Activated CD4-positive, alpha-beta memory T cell treated with anti-CD3 and anti-CD28 coated beads for 36 hours (primary cell): ENCODE measurements at regions not wholly inside any gene's neighbourhood (a gene's known extent, or its start where the extent isn't known, plus 50 kb on each side); places are given as distances from the start of the nearest gene placed in this dataset.

Source experiments
- CTCF ChIA-PET: fragments of 350-600 bp; sonication (Branson Sonifier 250); formaldehyde crosslinking; loops from one replicate; lab custom pipeline; 2021; ENCODE audit warnings: antibody characterized with exemption, inconsistent platforms; lab: Charles Lee
- POLR2A ChIA-PET: fragments of 350-600 bp; sonication (Branson Sonifier 250); formaldehyde crosslinking; loops from one replicate; lab custom pipeline; 2021; ENCODE audit warnings: antibody characterized with exemption; lab: Charles Lee
- DNase-seq: peaks from one replicate; pipeline ENCODE4 v3.0.0-alpha.2; 2020
- H3K27ac Mint-ChIP-seq: one replicate; pipeline ENCODE4 v1.8.0; 2021; ENCODE audit warnings: mixed read lengths
- H3K27me3 Mint-ChIP-seq: one replicate; pipeline ENCODE4 v1.8.0; 2021; ENCODE audit warnings: mixed read lengths
- H3K36me3 Mint-ChIP-seq: one replicate; pipeline ENCODE4 v1.8.0; 2021; ENCODE audit warnings: mixed read lengths
- H3K4me1 Mint-ChIP-seq: one replicate; pipeline ENCODE4 v1.8.0; 2021; ENCODE audit warnings: low read depth, mixed read lengths
- H3K4me3 Mint-ChIP-seq: one replicate; pipeline ENCODE4 v1.8.0; 2021; ENCODE audit warnings: mild to moderate bottlenecking, mixed read lengths
- H3K9me3 Mint-ChIP-seq: one replicate; pipeline ENCODE4 v1.8.0; 2021; ENCODE audit warnings: mixed read lengths
- intact Hi-C: fragments of 100-400 bp; cut with micrococcal nuclease; formaldehyde crosslinking; loops from one replicate; pipeline ENCODE4 v1.15.1; 2023

DNA sequence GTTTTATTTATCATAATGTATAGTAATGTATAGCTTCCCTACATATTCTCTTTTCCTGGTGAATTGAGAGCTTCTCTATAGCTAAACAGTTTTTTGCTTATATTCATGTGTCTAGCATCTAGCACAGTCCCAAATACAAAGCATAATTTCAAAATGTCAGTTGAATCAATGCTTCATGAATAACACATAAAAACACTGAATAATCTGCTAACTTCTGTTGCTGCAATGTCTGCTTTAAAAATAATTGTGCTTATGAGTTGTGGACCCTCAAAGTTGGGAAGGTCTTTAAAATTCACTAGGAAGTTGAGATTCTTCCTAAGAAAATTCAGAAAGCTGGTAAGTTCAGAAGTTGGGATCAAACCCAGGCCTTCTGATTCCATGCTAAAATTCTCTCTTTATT is 600.9 kb upstream of the FAM98A start:
- H3K27me3 Mint-ChIP-seq, result no peaks in the 10 kb centered on the region
- no peak overlapping the region for H3K4me3 Mint-ChIP-seq
- no peak for DNase-seq
- no peak overlapping the region for H3K27ac Mint-ChIP-seq
- H3K36me3 Mint-ChIP-seq, result no peaks in the 10 kb centered on the region
- ChIA-PET CTCF (no interaction called here), POLR2A (no interaction called here)
- no peaks in the 10 kb centered on the region for H3K4me1 Mint-ChIP-seq
- peaks cover 5% of the 10 kb centered on the region for H3K9me3 Mint-ChIP-seq
- intact Hi-C loops, result no loop called here

DNA sequence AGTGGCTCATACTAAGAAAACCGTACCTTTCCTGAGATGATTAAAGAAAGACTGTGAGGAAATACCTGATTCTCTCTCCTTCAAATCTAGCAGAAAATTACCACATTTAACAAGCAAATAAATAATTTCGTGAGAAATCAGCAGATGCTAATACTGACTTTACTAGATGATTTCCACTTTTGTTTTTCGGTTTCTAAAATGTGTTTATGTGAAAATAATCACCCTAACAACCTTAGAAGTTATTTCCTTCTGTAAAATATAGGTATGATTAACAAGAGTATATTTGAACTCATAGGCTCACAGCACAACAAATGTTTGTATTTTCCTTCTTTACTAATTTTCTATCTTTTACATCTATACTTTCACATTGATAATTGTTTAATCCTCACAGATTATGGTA is 594.1 kb upstream of the FAM98A start:
- ChIA-PET POLR2A (no interaction called here), CTCF (no interaction called here)
- no peaks in the 10 kb centered on the region for H3K9me3 Mint-ChIP-seq
- intact Hi-C loops, result no loop called here
- no peaks in the 10 kb centered on the region for H3K36me3 Mint-ChIP-seq
- H3K27me3 Mint-ChIP-seq, result no peaks in the 10 kb centered on the region
- H3K4me1 Mint-ChIP-seq, result no peaks in the 10 kb centered on the region
- no peak overlapping the region for H3K27ac Mint-ChIP-seq
- no peak for DNase-seq
- H3K4me3 Mint-ChIP-seq, result no peak overlapping the region

DNA sequence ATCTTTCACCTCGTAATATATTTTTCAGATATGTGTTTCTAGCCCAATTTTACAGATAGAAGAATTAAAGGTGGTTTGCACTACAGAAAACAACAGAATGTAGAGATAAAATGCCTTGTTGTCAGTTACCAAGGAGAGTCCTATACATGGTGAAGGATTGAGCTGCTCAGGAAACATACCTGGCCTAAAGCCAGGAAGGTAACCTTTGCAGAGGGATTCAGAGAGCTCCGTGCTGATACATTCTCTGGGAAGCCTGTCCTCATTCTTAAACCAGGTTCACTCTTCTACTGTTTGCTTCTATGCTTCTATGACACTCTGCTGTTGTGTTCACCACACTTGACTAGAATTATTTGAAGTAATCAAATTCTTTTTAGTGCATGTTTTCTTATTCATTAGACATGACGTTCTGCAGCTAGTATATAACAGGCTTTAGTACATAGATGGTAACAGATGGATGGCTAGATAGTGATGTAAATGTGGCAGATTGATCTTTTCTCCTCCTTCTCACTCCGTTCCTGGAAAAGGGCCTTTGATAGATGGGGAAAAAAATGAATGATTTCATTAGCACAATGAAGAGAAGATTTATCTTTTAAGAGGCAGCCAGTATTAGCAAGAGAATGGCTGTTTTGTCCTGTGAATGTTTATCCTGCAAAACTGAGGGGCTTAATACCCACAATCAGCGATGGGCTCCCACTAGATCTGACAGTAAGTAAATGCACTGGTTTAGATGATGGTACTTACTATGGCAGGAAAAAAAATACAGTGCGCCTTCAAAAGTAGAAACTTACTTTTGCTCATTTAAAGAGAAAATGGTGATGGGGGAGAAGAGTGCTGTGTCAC is 589.6 kb upstream of the FAM98A start:
- intact Hi-C loops, result no loop called here
- Mint-ChIP-seq H3K27me3 (no peaks in the 10 kb centered on the region), H3K9me3 (peaks cover 3% of the 10 kb centered on the region), H3K4me1 (no peaks in the 10 kb centered on the region), H3K36me3 (no peaks in the 10 kb centered on the region), H3K27ac (no peak overlapping the region), H3K4me3 (no peak overlapping the region)
- ChIA-PET CTCF (no interaction called here), POLR2A (no interaction called here)
- no peak for DNase-seq

DNA sequence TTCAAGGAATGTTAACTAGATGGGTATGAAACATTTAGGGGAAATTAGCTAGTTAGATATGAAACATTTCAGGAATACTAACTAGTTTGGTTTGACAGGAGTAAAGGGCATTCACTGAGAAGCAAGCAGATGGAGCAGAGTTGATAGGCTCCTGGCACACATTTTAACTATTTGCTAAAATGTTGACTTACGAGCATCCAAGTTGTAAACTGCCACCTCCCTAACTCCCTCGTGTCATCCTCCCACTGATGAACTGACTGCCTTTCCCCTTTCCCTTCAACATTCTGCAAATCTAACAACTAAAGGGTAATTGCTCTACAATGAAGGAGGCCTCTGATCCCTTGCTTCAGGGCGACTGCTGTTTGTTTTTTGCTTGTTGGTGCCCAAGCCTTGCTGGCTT is 580.4 kb upstream of the FAM98A start:
- Mint-ChIP-seq H3K4me1 (no peaks in the 10 kb centered on the region), H3K9me3 (no peaks in the 10 kb centered on the region), H3K27ac (no peak overlapping the region), H3K36me3 (no peaks in the 10 kb centered on the region), H3K27me3 (no peaks in the 10 kb centered on the region), H3K4me3 (no peak overlapping the region)
- intact Hi-C loops, result no loop called here
- POLR2A ChIA-PET, result no interaction called here
- no peak for DNase-seq
- CTCF ChIA-PET, result no interaction called here

DNA sequence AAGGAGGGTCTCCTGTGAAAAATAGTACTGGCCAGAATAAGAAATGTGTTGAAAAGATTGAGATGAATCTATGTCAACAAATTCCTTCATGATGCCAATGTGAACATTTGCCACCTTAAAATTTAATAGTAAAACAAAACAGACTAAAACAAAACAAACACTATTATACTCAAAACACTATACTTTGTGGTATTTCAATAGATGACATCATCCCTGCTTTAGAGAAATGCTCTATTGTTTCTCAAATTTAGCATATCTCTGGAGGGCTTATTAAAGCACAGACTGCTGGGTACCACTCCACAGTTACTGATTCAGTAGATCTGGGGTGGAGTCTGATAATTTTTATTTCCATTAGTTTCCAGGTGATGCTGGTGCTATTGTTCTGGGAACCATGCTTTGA is 579.4 kb upstream of the FAM98A start:
- DNase-seq, result no peak
- H3K9me3 Mint-ChIP-seq, result no peaks in the 10 kb centered on the region
- intact Hi-C loops, result no loop called here
- CTCF ChIA-PET, result no interaction called here
- no peaks in the 10 kb centered on the region for H3K27me3 Mint-ChIP-seq
- H3K36me3 Mint-ChIP-seq, result no peaks in the 10 kb centered on the region
- H3K4me3 Mint-ChIP-seq, result no peak overlapping the region
- POLR2A ChIA-PET, result no interaction called here
- H3K27ac Mint-ChIP-seq, result no peak overlapping the region
- H3K4me1 Mint-ChIP-seq, result no peaks in the 10 kb centered on the region

DNA sequence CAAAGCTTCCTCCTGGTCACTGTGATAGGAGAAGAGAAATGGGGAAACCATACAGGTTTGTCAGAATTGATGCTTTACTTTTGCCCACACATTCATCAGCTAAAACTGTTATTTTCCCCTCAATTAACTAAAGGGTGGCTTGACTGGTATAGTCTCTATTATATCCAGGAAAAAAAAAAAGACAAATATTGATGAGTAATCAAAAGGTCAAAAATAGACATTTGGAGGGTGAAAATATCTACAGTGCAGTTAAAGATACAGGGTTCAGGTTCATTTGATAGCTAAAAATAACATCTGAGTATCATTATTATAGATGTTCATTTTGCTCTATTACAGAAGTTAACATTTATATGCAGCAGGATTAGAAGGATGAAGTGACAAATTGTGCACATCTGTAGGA is 577.6 kb upstream of the FAM98A start:
- intact Hi-C loops, result no loop called here
- POLR2A ChIA-PET, result no interaction called here
- DNase-seq, result no peak
- Mint-ChIP-seq H3K36me3 (no peaks in the 10 kb centered on the region), H3K27ac (no peak overlapping the region), H3K27me3 (no peaks in the 10 kb centered on the region), H3K4me1 (no peaks in the 10 kb centered on the region), H3K4me3 (no peak overlapping the region), H3K9me3 (no peaks in the 10 kb centered on the region)
- CTCF ChIA-PET, result no interaction called here

DNA sequence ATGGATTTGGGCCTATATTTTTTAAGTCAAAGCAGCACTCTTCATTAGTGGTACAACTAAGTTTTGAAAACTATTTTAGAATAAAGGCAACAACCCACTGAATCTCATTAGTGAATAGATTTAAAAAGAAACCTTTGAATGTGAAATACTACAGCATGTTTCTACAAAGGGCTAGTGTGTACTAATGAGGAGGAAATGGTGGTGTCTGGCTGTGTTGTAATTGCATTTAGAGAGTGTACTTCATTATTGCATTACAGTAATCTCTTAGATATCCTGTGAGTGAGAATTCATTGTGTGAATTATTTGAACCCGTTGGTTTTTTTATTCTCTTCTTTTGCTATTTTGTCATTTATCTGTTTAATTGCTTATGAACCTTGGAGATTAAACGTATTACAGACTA is 575.4 kb upstream of the FAM98A start:
- H3K9me3 Mint-ChIP-seq, result no peaks in the 10 kb centered on the region
- intact Hi-C loops, result no loop called here
- H3K4me1 Mint-ChIP-seq, result no peaks in the 10 kb centered on the region
- no peak overlapping the region for H3K4me3 Mint-ChIP-seq
- CTCF ChIA-PET, result no interaction called here
- no peaks in the 10 kb centered on the region for H3K27me3 Mint-ChIP-seq
- POLR2A ChIA-PET, result no interaction called here
- H3K27ac Mint-ChIP-seq, result no peak overlapping the region
- H3K36me3 Mint-ChIP-seq, result no peaks in the 10 kb centered on the region
- DNase-seq, result no peak

DNA sequence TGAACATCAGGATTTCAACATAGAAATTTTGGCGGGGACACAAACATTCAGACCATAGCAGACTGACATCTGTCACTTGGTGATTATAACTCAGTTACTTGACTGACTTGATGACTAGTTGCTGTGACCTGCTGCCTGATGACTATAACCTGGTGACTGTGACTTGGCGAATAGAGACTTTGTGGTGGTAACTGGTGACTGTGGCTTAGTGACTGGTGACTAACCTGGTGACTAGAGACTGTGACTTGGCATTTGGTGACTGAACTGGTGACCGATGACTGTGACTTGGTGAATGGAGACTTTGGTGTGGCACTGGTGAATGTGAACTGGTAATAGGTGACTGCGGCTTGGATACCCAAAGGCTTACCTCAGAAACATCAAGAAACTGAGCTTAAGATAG is 563.1 kb upstream of the FAM98A start:
- Mint-ChIP-seq H3K4me3 (no peak overlapping the region), H3K36me3 (no peaks in the 10 kb centered on the region), H3K27ac (no peak overlapping the region), H3K4me1 (no peaks in the 10 kb centered on the region), H3K9me3 (no peaks in the 10 kb centered on the region), H3K27me3 (no peaks in the 10 kb centered on the region)
- ChIA-PET POLR2A (no interaction called here), CTCF (no interaction called here)
- intact Hi-C loops, result no loop called here
- DNase-seq, result no peak

DNA sequence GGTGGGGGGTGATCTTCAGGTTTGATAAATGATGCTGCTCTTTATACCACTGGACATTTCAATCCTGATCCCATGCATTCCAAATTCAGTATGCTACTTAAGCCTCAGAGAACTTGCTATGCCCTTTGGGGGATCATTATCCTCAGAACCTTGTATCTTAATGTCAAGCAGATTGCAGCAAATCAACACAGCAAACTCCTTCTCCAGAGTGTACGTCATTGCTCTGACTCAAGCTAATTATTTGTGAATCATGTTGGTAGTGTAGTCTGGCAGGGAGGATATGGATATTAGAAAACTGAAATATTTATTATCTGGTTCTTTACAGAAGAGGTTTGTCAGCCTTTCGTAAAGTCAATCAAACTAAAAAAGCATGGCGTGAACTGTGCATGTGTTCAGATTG is 562.5 kb upstream of the FAM98A start:
- POLR2A ChIA-PET, result no interaction called here
- intact Hi-C loops, result no loop called here
- no peaks in the 10 kb centered on the region for H3K27me3 Mint-ChIP-seq
- H3K27ac Mint-ChIP-seq, result no peak overlapping the region
- no peaks in the 10 kb centered on the region for H3K36me3 Mint-ChIP-seq
- CTCF ChIA-PET, result no interaction called here
- no peak for DNase-seq
- H3K9me3 Mint-ChIP-seq, result no peaks in the 10 kb centered on the region
- H3K4me3 Mint-ChIP-seq, result no peak overlapping the region
- no peaks in the 10 kb centered on the region for H3K4me1 Mint-ChIP-seq

DNA sequence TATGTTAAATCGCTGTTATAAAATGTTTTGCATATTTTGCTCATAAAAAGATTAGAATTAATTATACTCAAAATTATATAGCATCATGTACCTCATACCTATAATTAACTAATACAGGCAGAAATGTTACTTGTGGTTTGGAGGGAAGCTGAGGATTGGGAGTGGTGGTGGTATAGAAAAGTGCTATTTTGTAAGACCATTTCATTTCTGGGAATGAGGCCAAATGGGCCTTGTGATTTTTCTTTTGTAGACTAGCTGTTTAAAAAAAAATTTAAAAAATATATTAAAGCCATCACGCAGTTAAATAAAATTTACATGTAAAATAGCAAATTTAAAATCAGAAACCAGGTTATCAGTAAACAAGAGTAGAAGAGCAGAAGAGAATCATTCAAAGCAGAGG is 560.8 kb upstream of the FAM98A start:
- ChIA-PET CTCF (no interaction called here), POLR2A (no interaction called here)
- DNase-seq, result no peak
- Mint-ChIP-seq H3K9me3 (no peaks in the 10 kb centered on the region), H3K36me3 (no peaks in the 10 kb centered on the region), H3K4me1 (no peaks in the 10 kb centered on the region), H3K27ac (no peak overlapping the region), H3K4me3 (no peak overlapping the region), H3K27me3 (no peaks in the 10 kb centered on the region)
- intact Hi-C loops, result no loop called here

DNA sequence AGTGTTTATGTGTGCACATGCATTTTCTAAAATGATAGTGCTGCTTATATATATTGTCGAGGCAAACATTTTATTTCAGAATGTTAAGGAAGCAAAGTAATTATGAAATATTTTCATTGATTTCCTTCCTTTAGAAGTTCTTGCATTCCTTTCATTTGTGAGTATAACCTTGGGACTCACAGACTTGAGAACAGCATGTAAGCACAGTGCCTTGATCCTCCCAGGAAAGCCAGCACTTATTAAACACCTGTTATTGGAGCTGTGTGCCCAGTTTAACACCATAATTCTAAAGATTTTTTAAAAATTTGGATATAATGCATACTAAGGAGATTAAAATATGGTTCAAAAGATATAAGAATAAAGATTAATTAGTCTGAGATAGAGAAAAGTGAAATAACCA is 554.4 kb upstream of the FAM98A start:
- no peak overlapping the region for H3K27ac Mint-ChIP-seq
- ChIA-PET CTCF (no interaction called here), POLR2A (no interaction called here)
- no peaks in the 10 kb centered on the region for H3K27me3 Mint-ChIP-seq
- H3K9me3 Mint-ChIP-seq, result peaks cover 4% of the 10 kb centered on the region
- H3K4me1 Mint-ChIP-seq, result no peaks in the 10 kb centered on the region
- H3K4me3 Mint-ChIP-seq, result no peak overlapping the region
- no peaks in the 10 kb centered on the region for H3K36me3 Mint-ChIP-seq
- intact Hi-C loops, result no loop called here
- DNase-seq, result no peak

DNA sequence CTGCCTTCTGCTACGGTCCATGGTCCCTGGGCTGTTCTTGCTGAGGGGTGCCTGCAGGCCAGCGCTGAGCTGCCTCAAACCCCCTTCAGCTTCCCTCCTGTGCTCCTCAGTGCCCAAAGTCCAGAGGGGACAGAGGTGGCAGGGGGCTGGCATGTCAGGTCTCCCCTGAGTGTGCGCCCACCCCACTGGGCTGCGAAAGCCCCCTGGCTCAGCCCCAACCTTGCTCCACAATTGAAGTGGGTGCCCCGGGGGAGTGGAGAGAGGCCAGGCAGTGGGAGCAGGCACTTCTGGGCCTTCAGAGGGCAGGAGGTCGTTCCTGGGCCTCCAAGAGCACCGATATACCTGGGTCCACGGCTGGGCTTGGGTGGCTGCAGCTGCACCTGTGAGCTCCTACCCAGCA is 548.7 kb upstream of the FAM98A start:
- ChIA-PET POLR2A (no interaction called here), CTCF (no interaction called here)
- peaks cover 6% of the 10 kb centered on the region for H3K9me3 Mint-ChIP-seq
- H3K4me1 Mint-ChIP-seq, result no peaks in the 10 kb centered on the region
- DNase-seq, result no peak
- H3K27me3 Mint-ChIP-seq, result no peaks in the 10 kb centered on the region
- no peaks in the 10 kb centered on the region for H3K36me3 Mint-ChIP-seq
- intact Hi-C loops, result no loop called here
- no peak overlapping the region for H3K27ac Mint-ChIP-seq
- H3K4me3 Mint-ChIP-seq, result no peak overlapping the region

DNA sequence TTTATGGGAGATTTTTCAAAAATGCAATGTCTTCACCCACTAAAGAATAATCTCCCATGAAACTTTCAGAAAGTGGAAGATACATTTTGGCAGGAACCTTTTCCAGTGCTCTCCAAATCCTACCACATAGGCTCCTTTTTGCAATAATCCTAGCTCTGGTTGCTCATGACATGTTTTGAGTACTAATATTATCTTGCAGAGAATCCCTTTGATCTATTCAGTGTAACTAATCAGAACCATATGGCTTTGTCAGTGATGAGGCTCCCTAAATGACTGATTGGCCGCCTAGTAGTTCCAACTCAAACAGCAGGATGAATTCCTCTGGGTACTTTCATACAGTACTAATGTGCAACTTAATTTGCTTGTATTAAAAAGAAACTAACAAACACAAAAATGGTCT is 544.0 kb upstream of the FAM98A start:
- no peaks in the 10 kb centered on the region for H3K27me3 Mint-ChIP-seq
- no peak for DNase-seq
- ChIA-PET CTCF (no interaction called here), POLR2A (no interaction called here)
- no peak overlapping the region for H3K27ac Mint-ChIP-seq
- no peaks in the 10 kb centered on the region for H3K4me1 Mint-ChIP-seq
- no peak overlapping the region for H3K4me3 Mint-ChIP-seq
- H3K36me3 Mint-ChIP-seq, result no peaks in the 10 kb centered on the region
- peaks cover 4% of the 10 kb centered on the region for H3K9me3 Mint-ChIP-seq
- intact Hi-C loops, result no loop called here
